Endothelial cell (in vitro differentiated cells): ENCODE measurements at regions not wholly inside any gene's neighbourhood (a gene's known extent, or its start where the extent isn't known, plus 50 kb on each side); places are given as distances from the start of the nearest gene placed in this dataset.
"Not testable (repeated sequence)": the region's sequence is repeated elsewhere in the genome, so short reads cannot be mapped to it uniquely, and the experiment has no call there.

Experiments
- DNase-seq: peaks from one replicate; pipeline ENCODE4 v3.0.0; 2021; ENCODE audit warnings: low spot score
- H3K27ac Mint-ChIP-seq: one replicate; pipeline ENCODE4 v1.8.0; 2021; ENCODE audit warnings: mixed read lengths, inconsistent platforms; ENCODE audit not compliant: unreplicated experiment
- H3K27me3 Mint-ChIP-seq: one replicate; pipeline ENCODE4 v1.8.0; 2021; ENCODE audit warnings: mild to moderate bottlenecking, moderate library complexity, mixed read lengths, inconsistent platforms; ENCODE audit not compliant: unreplicated experiment
- H3K36me3 Mint-ChIP-seq: one replicate; pipeline ENCODE4 v1.8.0; 2021; ENCODE audit warnings: mild to moderate bottlenecking, low read depth, mixed read lengths, inconsistent platforms; ENCODE audit not compliant: unreplicated experiment
- H3K4me1 Mint-ChIP-seq: one replicate; pipeline ENCODE4 v1.8.0; 2021; ENCODE audit warnings: mild to moderate bottlenecking, mixed read lengths, inconsistent platforms; ENCODE audit not compliant: unreplicated experiment
- H3K4me3 Mint-ChIP-seq: one replicate; pipeline ENCODE4 v1.8.0; 2021; ENCODE audit warnings: mild to moderate bottlenecking, mixed read lengths, inconsistent platforms; ENCODE audit not compliant: unreplicated experiment
- H3K9me3 Mint-ChIP-seq: one replicate; pipeline ENCODE4 v1.8.0; 2021; ENCODE audit warnings: mixed read lengths, inconsistent platforms; ENCODE audit not compliant: unreplicated experiment
- CTCF ChIP-seq: fragments of 200-600 bp; sonication (generic); IDR thresholded peaks from one replicate; pipeline ENCODE4 v1.5.0; 2021; ENCODE audit warnings: antibody characterized with exemption; ENCODE audit not compliant: unreplicated experiment

DNA sequence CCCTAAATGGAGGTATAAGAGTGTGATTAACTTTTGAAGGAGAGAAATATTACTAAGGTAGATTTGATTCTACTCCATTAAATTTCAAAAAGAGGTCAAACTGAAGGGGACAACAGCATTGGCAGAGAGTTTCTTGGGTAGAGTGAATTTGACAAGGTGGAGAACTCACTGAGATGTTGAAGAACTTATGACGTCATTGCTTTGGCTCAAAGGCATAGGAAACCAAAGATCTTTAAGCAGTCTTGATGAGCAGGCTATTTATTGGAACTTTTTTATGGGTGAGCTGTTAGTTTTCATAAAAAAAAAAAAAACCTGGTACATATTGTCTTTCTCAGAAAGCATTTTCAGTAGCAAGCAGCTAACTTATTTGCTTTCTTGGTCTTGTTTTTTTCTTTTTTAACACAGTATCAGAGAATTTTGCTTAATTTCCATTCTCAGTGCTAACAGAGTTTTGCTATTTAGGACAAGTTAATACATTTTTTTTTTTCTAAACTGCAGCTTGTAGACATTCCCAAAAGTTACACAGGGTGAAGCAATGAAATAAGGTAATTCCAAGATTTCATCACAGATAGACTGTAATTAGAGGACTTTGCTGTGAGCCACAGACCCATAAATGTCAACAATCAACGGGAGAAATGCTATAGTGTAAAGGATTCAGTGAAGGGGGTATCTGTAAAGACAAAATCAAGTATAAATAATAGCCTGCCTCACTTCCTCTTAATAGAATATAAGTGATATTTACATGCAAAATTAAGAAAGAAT is 412.2 kb upstream of the KLHL1 start:
- Mint-ChIP-seq H3K9me3 (no peaks in the 10 kb centered on the region), H3K4me3 (no peak overlapping the region), H3K36me3 (no peaks in the 10 kb centered on the region), H3K4me1 (no peaks in the 10 kb centered on the region), H3K27ac (no peak overlapping the region), H3K27me3 (no peaks in the 10 kb centered on the region)
- no peak for DNase-seq
- no peak for TF ChIP-seq CTCF

GRCh38 chr13:70518081-70518480 is 409.8 kb upstream of the KLHL1 start:
- Mint-ChIP-seq H3K36me3 (no peaks in the 10 kb centered on the region), H3K4me3 (no peak overlapping the region), H3K9me3 (no peaks in the 10 kb centered on the region), H3K27ac (no peak overlapping the region), H3K27me3 (no peaks in the 10 kb centered on the region), H3K4me1 (no peaks in the 10 kb centered on the region)
- TF ChIP-seq CTCF = no peak
- no peak for DNase-seq

DNA sequence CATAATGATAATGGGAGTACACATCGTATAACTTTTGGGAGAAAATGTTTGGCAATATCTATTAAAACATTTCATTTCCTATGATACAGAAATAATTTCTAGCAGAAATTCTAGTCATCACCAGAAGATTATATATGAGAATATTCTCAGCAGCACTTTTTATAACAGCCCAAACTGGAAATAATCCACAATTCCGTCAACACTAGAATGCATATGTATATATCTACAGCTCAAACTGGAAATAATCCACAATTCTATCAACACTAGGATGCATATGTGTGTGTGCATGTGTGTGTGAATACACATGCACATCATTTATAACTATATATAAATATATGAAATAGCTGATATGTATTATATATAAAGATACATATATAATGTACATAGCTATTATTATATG is 408.0 kb upstream of the KLHL1 start:
- H3K27ac Mint-ChIP-seq = no peak overlapping the region
- H3K4me3 Mint-ChIP-seq = no peak overlapping the region
- no peak for TF ChIP-seq CTCF
- H3K27me3 Mint-ChIP-seq = no peaks in the 10 kb centered on the region
- no peaks in the 10 kb centered on the region for H3K36me3 Mint-ChIP-seq
- no peaks in the 10 kb centered on the region for H3K9me3 Mint-ChIP-seq
- H3K4me1 Mint-ChIP-seq = no peaks in the 10 kb centered on the region
- no peak for DNase-seq

DNA sequence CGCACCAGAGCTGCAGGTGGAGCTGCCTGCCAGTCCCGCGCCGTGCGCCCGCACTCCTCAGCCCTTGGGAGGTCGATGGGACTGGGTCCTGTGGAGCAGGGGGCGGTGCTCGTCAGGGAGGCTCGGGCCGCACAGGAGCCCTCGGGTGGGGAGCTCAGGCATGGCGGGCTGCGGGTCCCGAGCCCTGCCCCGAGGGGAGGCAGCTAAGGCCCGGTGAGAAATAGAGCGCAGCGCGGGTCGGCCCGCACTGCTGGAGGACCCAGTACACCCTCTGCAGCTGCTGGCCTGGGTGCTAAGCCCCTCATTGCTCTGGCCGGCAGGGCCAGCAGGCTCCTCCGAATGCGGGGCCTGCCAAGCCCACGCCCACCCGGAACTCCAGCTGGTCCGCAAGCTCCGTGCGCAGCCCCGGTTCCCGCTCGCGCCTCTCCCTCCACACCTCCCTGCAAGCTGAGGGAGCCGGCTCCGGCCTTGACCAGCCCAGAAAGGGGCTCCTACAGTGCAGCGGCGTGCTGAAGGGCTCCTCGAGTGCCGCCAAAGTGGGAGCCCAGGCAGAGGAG is 403.7 kb upstream of the KLHL1 start:
- H3K4me1 Mint-ChIP-seq, H3K4me3 Mint-ChIP-seq, DNase-seq, H3K36me3 Mint-ChIP-seq, H3K9me3 Mint-ChIP-seq, H3K27ac Mint-ChIP-seq, H3K27me3 Mint-ChIP-seq: not testable (repeated sequence)

DNA sequence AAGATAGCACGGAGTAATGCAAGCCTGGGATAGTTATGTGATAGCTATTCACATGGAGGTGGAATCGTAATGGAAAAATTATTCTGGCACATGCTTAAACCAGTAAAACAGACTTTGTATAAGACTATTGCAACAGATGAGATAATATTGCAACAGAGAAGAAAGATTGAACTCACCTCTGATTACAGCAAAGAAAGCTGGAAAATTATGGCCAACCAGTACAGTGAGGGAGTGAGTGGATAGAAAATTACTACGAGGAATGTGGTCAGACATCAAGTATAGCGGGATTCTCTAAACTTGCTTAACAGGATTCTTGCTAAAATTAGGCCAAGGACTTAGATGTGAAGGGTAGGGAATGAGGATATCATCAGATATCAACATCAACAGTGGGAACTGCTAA is 397.6 kb upstream of the KLHL1 start:
- Mint-ChIP-seq H3K27ac (no peak overlapping the region), H3K9me3 (no peaks in the 10 kb centered on the region), H3K4me3 (no peak overlapping the region), H3K27me3 (no peaks in the 10 kb centered on the region), H3K36me3 (no peaks in the 10 kb centered on the region), H3K4me1 (no peaks in the 10 kb centered on the region)
- TF ChIP-seq CTCF = no peak
- DNase-seq = no peak
